Omental fat pad (tissue), 3 donors: ENCODE measurements at regions not wholly inside any gene's neighbourhood (a gene's known extent, or its start where the extent isn't known, plus 50 kb on each side); places are given as distances from the start of the nearest gene placed in this dataset.
A peak's percentile ranks its signal among the peaks of the same experiment; 100 is the strongest.

Experiments
- ATAC-seq: fragments of 150-250 bp; one replicate; pipeline ENCODE4 v1.9.1; 2016; ENCODE audit warnings: mild to moderate bottlenecking, moderate library complexity; ENCODE audit not compliant: low FRiP score
- DNase-seq: peaks from one replicate; pipeline ENCODE4 v3.0.0-alpha.2; 2019; ENCODE audit warnings: low spot score
- CTCF ChIP-seq, 3 donors: fragments of 450-650 bp; IDR thresholded peaks; one replicate each; pipeline ENCODE4 v1.5.1; 2016 to 2017; ENCODE audit warnings: antibody characterized with exemption in 3 of 3, mild to moderate bottlenecking in 3 of 3, moderate library complexity in 2 of 3

- TF ChIP-seq CTCF (IDR thresholded peaks at IDR 0.05): no peak
- DNase-seq (no peak), ATAC-seq (no peak)
Measured at GRCh38 chrX:45794995-45795337, 594.3 kb upstream of the DIPK2B start.

GRCh38 chrX:45794323-45794994, 593.8 kb upstream of the DIPK2B start:
- ATAC-seq: no peak
- no peak for TF ChIP-seq CTCF (IDR thresholded peaks at IDR 0.05)
- DNase-seq: no peak

- no peak for DNase-seq
- no peak for TF ChIP-seq CTCF (IDR thresholded peaks at IDR 0.05)
- peak; percentile 46 for ATAC-seq
Measured at GRCh38 chrX:45788941-45789348, 588.3 kb upstream of the DIPK2B start.

GRCh38 chrX:45788315-45788714, 587.6 kb upstream of the DIPK2B start:
- ATAC-seq (peak; percentile 51), DNase-seq (no peak)
- TF ChIP-seq CTCF (IDR thresholded peaks at IDR 0.05): no peak

- TF ChIP-seq CTCF (IDR thresholded peaks at IDR 0.05): no peak
- DNase-seq (no peak), ATAC-seq (no peak)
Measured at GRCh38 chrX:45784590-45784989, 583.9 kb upstream of the DIPK2B start.

- no peak for DNase-seq
- ATAC-seq: no peak
- TF ChIP-seq CTCF (IDR thresholded peaks at IDR 0.05): no peak
Measured at GRCh38 chrX:45783002-45783401, 582.3 kb upstream of the DIPK2B start.

GRCh38 chrX:45781901-45782553, 581.4 kb upstream of the DIPK2B start:
- ATAC-seq (peak; percentile 86), DNase-seq (no peak)
- no peak for TF ChIP-seq CTCF (IDR thresholded peaks at IDR 0.05)
